IMR-90 (cell line): ENCODE measurements at regions not wholly inside any gene's neighbourhood (a gene's known extent, or its start where the extent isn't known, plus 50 kb on each side); places are given as distances from the start of the nearest gene placed in this dataset.

Experiments
- BHLHE40 ChIP-seq: fragments of 150-350 bp; IDR thresholded peaks from 2 replicates; pipeline ENCODE4 v1.6.1; 2016; ENCODE audit warnings: mild to moderate bottlenecking, low read depth, low read length
- CEBPB ChIP-seq: IDR thresholded peaks from 2 replicates; pipeline ENCODE4 v1.6.1; 2012; ENCODE audit warnings: low read depth, low read length, improper control_type of control experiment
- CTCF ChIP-seq: conservative IDR thresholded peaks from 2 replicates; pipeline ENCODE4 v1.5.1; 2012; ENCODE audit warnings: mild to moderate bottlenecking, low read depth, low read length, improper control_type of control experiment
- ELK1 ChIP-seq: fragments of 150-350 bp; IDR thresholded peaks from 2 replicates; pipeline ENCODE4 v1.6.1; 2016; ENCODE audit warnings: low read depth, mild to moderate bottlenecking, low read length, moderate library complexity, borderline replicate concordance
- FOS ChIP-seq: fragments of 150-350 bp; IDR thresholded peaks from 2 replicates; pipeline ENCODE4 v1.6.1; 2016; ENCODE audit warnings: low read depth, low read length
- MAZ ChIP-seq: IDR thresholded peaks from 2 replicates; pipeline ENCODE4 v1.6.1; 2012; ENCODE audit warnings: low read depth, mild to moderate bottlenecking, low read length, improper control_type of control experiment, moderate library complexity, borderline replicate concordance
- MXI1 ChIP-seq: IDR thresholded peaks from 2 replicates; pipeline ENCODE4 v1.6.1; 2012; ENCODE audit warnings: low read depth, mild to moderate bottlenecking, low read length, moderate library complexity, borderline replicate concordance
- POLR2A ChIP-seq: IDR thresholded peaks from 2 replicates; pipeline ENCODE4 v1.6.1; 2012; ENCODE audit warnings: mild to moderate bottlenecking, low read depth, low read length
- RFX5 ChIP-seq: IDR thresholded peaks from 2 replicates; pipeline ENCODE4 v1.8.0; 2012; ENCODE audit warnings: low read depth, mild to moderate bottlenecking, low read length, moderate library complexity

GRCh38 chrX:139332441-139332840 is 198.1 kb upstream of the F9 start:
- TF ChIP-seq BHLHE40 (no peak), CTCF (no peak), POLR2A (no peak), FOS (no peak), MAZ (no peak), ELK1 (no peak), CEBPB (no peak), MXI1 (no peak), RFX5 (no peak)
